ENCODE measurements at regions not wholly inside any gene's neighbourhood (a gene's known extent, or its start where the extent isn't known, plus 50 kb on each side); places are given as distances from the start of the nearest gene placed in this dataset.

DNA sequence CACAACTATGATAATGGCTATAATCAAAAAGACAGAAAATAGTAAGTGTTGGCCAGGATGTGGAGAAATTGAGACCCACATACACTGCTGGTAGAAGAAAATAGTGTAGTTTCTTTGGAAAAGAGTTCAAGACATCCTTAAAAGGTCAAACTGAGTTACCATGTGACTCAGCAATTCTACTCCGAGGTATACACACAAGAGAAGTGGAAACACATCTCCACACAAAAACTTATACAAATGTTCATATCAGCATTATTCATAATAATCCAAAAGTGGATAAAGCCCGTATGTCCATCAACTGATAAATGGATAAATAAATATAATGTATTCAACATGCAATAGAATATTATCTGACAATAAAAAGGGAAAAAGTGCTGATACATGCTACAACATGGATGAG, 532.2 kb downstream of the NR2F1-AS1 start:
- Mint-ChIP-seq H3K27ac (no peak overlapping the region), H3K27me3 (no peaks in the 10 kb centered on the region), H3K4me3 (no peak overlapping the region), H3K9me3 (no peaks in the 10 kb centered on the region), H3K4me1 (no peaks in the 10 kb centered on the region), H3K36me3 (no peaks in the 10 kb centered on the region)
- no peak for ATAC-seq

DNA sequence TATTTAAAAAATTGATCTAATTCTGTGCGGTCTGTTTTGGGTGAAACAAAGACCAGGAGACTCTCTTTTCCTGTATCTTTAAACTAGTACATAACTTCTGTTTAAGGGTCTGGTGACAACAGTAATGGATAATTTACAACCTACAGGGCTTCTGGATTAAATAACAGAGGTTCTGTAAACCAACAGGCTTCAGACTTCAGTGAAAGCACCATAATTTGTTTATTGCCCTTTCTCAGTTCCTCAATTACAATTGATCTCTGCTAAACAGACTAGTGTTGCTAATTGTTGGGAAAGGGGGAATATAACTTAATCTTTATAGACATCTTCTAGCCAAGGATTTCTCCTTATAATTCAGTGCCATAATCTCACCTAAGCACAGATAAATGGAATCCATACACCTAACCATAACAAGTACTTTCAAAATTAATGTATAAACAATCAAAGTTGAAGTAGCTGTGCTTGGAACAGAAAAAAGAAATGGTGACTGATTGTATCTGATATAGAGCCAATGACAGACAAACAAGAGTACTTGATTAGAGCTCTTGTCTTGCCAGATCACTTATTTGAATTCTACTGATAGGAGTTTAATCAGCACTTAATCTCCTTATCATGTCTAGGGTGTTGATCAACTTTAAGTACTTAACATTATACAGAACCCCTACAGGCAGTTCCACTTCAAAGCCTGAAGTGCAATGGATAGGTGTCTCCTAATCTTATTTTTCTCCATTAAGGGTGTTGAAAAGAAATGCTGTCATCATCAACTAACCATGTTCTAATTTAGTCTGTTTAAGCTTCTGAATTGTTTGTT, 536.0 kb downstream of the NR2F1-AS1 start:
- no peak overlapping the region for H3K4me3 Mint-ChIP-seq
- no peaks in the 10 kb centered on the region for H3K9me3 Mint-ChIP-seq
- H3K27me3 Mint-ChIP-seq = no peaks in the 10 kb centered on the region
- H3K27ac Mint-ChIP-seq = no peak overlapping the region
- H3K4me1 Mint-ChIP-seq = no peaks in the 10 kb centered on the region
- no peak for ATAC-seq
- H3K36me3 Mint-ChIP-seq = no peaks in the 10 kb centered on the region

DNA sequence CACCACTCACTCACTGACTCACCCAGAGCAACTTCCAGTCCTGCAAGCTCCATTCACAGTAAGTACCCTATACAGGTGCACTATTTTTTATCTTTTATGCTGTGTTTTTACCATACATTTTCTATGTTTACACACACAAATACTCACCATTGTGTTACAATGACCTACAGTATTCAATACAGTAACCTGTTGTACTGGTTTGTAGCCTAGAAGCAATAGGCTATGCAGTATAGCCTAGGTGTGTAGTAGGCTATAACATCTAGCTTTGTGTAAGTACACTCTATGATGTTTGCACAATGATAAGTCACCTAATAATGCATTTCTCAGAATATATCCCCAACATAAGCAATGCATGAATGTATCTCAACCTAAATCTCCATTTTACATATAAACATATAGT, 541.1 kb downstream of the NR2F1-AS1 start:
- H3K27ac Mint-ChIP-seq = no peak overlapping the region
- no peak overlapping the region for H3K4me3 Mint-ChIP-seq
- no peaks in the 10 kb centered on the region for H3K4me1 Mint-ChIP-seq
- H3K36me3 Mint-ChIP-seq = no peaks in the 10 kb centered on the region
- no peaks in the 10 kb centered on the region for H3K9me3 Mint-ChIP-seq
- H3K27me3 Mint-ChIP-seq = no peaks in the 10 kb centered on the region
- ATAC-seq = no peak

DNA sequence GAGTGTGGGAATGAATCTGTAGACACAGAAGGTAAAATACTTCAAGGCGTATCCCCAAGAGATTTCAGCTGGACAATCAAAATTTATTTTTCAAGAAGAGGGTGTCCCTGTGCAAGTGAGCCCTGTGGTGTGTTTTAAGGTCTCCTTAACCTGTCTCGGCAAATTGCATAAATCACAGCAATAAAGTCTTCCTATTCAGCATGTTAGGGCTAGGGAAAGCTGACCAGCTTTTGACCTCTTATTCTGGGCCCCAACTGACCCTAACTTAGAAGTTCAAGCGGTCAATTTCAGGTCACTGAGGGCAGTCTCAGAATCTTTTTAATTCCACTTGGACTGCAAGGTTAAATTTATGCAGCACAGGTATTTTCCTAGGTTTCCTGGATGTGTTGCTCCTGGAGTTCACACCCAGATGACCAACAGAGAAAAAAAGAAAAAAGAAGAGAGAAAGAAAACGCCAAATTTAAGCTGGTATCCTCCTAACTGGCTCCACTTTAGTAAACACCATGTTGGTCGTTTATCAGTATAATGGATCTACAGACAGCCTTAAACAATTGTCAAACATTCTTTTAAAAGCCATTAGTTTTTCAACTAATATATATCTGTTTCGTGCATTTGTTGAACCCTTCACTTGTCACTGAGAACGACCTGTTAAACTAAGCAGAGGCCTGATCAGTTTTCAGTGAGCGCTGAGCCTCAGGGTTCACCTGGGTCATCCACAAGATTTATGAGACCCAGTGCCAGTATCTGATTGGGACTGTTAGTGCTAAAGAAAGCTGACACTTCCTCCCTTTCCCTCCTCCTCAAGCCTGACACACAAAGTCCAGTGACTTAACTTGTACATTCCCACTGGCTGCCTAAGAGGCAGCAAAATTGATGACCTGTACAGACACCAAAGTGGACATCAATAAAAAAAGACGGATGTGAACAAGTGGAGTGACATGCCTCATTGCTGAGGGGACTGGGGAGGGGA, 546.1 kb downstream of the NR2F1-AS1 start:
- H3K4me1 Mint-ChIP-seq = no peaks in the 10 kb centered on the region
- H3K9me3 Mint-ChIP-seq = no peaks in the 10 kb centered on the region
- no peak overlapping the region for H3K27ac Mint-ChIP-seq
- H3K4me3 Mint-ChIP-seq = no peak overlapping the region
- no peak for ATAC-seq
- H3K36me3 Mint-ChIP-seq = no peaks in the 10 kb centered on the region
- H3K27me3 Mint-ChIP-seq = no peaks in the 10 kb centered on the region

DNA sequence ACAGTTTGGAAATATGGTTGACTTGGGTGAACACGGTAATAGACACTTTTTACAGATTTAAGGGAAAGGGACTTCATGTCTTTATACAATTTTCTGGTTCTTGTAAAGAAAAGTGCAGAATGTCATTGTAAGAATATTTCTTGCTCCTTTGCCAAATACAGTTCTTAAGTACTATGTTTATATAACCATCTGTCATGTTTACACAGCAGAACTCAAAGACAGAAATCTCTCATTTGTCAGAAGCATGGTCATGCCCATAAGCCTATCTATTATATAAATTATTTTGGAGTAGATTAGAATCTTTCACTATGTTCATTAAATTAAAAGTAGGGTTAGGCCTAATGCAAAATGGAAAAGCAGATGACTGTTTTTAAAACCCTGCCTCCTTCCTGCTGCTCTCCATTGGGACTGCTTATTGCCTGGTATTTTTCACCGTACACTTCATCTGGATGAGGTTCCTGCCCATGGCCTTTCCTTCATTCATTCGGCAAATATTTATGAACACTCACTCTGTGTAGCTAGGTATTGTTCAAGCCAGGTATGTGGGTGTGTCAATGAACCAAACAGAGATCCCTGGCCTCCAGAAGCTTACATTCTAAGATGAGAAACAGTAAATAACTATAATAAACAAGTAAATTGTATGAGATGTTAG, 558.1 kb downstream of the NR2F1-AS1 start:
- no peak overlapping the region for H3K27ac Mint-ChIP-seq
- peaks cover 2% of the 10 kb centered on the region for H3K9me3 Mint-ChIP-seq
- no peaks in the 10 kb centered on the region for H3K27me3 Mint-ChIP-seq
- no peaks in the 10 kb centered on the region for H3K36me3 Mint-ChIP-seq
- H3K4me3 Mint-ChIP-seq = no peak overlapping the region
- no peaks in the 10 kb centered on the region for H3K4me1 Mint-ChIP-seq
- no peak for ATAC-seq

DNA sequence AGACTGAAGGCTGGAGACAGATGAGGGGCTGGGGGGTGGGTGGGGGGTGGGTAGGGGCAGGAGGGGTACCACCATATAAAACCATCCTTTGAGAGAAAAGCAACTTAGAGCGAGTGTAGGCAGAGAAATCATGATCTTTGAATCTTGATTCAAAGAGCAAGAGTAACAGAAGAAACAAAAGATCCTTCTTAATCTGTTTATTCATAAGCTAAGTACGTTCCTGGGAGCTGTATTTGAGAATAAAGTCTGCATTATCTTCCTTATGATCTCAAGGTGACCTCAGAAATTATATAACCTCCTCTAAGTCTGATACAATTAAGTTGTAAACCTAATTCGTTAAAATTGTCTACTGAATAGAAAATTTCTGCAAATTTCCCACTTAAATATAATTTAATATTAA, 558.8 kb downstream of the NR2F1-AS1 start:
- ATAC-seq = no peak
- H3K4me3 Mint-ChIP-seq = no peak overlapping the region
- no peak overlapping the region for H3K27ac Mint-ChIP-seq
- H3K27me3 Mint-ChIP-seq = no peaks in the 10 kb centered on the region
- no peaks in the 10 kb centered on the region for H3K4me1 Mint-ChIP-seq
- H3K36me3 Mint-ChIP-seq = no peaks in the 10 kb centered on the region
- peaks cover 2% of the 10 kb centered on the region for H3K9me3 Mint-ChIP-seq

DNA sequence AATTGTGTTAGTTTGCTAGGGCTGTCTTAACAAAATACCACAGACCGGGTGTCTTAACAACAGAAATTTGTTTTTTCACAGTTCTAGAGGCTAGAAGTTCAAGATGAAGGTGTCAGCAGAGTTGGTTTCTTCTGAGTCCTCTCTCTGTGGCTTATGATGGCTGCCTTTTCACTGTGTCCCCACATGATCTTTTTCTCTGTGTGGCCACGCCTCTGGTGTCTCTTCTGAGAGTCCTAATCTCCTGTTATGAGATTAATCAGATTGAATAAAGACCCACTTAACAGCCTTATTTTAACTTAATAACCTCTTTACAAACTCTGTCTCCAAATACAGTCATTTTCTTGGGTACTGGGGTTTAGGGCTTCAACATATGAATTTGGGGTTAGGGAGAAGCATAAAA, 561.1 kb downstream of the NR2F1-AS1 start:
- ATAC-seq = no peak
- Mint-ChIP-seq H3K9me3 (no peaks in the 10 kb centered on the region), H3K36me3 (no peaks in the 10 kb centered on the region), H3K27ac (no peak overlapping the region), H3K27me3 (no peaks in the 10 kb centered on the region), H3K4me1 (no peaks in the 10 kb centered on the region), H3K4me3 (no peak overlapping the region)

DNA sequence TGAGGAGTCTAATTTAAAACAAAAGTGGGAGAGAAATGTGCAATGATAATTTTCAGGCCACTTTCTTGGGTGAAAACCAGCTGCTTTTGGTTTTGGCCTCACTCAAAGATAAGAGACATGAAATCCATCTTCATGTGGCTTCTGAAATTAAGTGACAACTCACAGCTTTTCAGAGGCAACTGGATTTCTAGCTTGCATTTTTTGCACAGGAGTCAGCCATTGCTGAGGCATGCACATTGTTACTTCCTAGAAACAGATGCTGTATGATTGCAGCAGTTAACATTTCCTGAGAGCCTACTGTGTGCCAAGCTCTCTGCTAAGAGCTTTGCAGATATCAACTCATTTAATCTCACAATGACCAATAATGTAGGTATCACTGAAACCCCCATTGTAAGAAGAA, 562.6 kb downstream of the NR2F1-AS1 start:
- Mint-ChIP-seq H3K4me1 (no peaks in the 10 kb centered on the region), H3K9me3 (no peaks in the 10 kb centered on the region), H3K27me3 (no peaks in the 10 kb centered on the region), H3K36me3 (no peaks in the 10 kb centered on the region), H3K27ac (no peak overlapping the region), H3K4me3 (no peak overlapping the region)
- ATAC-seq = no peak

DNA sequence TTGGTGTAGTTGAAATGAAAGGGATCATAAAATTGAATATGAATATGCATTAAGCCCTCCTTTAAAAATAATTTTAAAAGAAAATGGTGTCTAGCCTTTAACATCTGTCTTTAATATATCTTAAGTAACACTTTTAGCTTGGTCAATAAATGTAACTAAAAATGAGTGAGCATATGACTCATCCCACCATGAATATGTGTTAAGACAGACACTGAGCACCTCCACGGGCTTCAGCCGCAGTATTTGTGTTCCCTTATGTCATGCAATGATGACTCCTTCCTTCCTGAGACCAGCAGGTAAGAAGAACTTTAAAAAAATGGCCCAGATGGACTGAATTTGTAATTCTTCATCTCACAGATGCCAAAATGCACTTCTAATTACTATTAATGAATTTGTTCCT, 563.2 kb downstream of the NR2F1-AS1 start:
- Mint-ChIP-seq H3K27ac (no peak overlapping the region), H3K4me3 (no peak overlapping the region), H3K27me3 (no peaks in the 10 kb centered on the region), H3K4me1 (no peaks in the 10 kb centered on the region), H3K36me3 (no peaks in the 10 kb centered on the region), H3K9me3 (no peaks in the 10 kb centered on the region)
- ATAC-seq = no peak

DNA sequence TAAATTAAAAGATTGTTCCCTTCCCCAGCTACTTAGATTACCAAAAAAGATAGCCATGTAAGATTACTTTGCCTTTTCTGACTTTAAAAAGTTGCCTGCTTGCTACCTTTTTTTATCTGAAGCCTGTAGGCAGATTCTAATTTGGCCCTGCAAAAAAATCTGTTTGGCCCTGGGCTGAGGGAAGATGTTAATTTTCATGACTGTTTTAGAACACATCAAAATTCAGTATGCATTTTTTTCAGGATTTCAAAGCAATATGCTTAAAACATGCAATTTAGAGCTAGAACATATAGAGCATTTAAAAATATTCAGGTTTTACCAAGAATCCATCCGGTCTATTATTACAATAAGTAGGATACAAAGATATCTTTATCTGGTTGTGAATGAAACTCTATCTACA, 563.6 kb downstream of the NR2F1-AS1 start:
- Mint-ChIP-seq H3K9me3 (no peaks in the 10 kb centered on the region), H3K4me1 (no peaks in the 10 kb centered on the region), H3K4me3 (no peak overlapping the region), H3K27ac (no peak overlapping the region), H3K36me3 (no peaks in the 10 kb centered on the region), H3K27me3 (no peaks in the 10 kb centered on the region)
- ATAC-seq = no peak

DNA sequence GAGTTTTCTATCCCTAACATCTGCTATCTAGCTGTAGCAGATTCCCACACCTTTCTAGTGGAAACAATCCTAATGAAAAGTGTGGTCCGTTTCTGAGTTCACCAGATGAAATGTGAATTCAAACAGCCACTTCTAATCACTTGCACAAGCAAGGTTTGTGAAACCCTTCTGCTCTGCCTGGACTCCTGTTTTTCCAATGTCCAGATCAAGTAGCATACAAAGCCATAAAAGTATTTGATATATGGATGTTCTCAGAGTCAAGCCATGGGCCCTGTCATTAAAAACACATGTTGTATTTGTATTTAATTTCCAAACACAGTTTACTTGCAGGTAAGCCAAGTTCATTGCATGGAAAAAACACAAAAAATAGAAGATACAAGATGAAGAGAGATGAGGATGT, 570.4 kb downstream of the NR2F1-AS1 start:
- H3K4me1 Mint-ChIP-seq = no peaks in the 10 kb centered on the region
- no peak overlapping the region for H3K4me3 Mint-ChIP-seq
- no peaks in the 10 kb centered on the region for H3K9me3 Mint-ChIP-seq
- H3K27ac Mint-ChIP-seq = no peak overlapping the region
- no peak for ATAC-seq
- no peaks in the 10 kb centered on the region for H3K27me3 Mint-ChIP-seq
- H3K36me3 Mint-ChIP-seq = no peaks in the 10 kb centered on the region

DNA sequence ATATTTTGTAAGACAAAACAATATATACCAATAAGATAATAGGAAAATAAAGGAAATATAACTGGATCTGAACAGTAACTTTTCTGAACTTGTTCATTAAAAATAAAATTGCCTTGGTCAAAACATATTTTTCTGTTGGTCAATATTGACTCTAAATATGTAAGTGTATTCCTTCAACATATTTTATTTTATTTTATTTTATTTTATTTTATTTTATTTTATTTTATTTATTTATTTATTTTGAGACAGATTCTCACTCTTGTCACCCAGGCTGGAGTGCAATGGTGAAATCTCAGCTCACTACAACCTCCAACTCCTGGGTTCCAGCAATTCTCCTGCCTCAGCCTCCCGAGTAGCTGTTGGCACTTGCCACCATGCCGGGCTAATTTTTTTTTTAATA, 571.0 kb downstream of the NR2F1-AS1 start:
- ATAC-seq = no peak
- Mint-ChIP-seq H3K27me3 (no peaks in the 10 kb centered on the region), H3K27ac (no peak overlapping the region), H3K4me1 (no peaks in the 10 kb centered on the region), H3K9me3 (no peaks in the 10 kb centered on the region), H3K36me3 (no peaks in the 10 kb centered on the region), H3K4me3 (no peak overlapping the region)

DNA sequence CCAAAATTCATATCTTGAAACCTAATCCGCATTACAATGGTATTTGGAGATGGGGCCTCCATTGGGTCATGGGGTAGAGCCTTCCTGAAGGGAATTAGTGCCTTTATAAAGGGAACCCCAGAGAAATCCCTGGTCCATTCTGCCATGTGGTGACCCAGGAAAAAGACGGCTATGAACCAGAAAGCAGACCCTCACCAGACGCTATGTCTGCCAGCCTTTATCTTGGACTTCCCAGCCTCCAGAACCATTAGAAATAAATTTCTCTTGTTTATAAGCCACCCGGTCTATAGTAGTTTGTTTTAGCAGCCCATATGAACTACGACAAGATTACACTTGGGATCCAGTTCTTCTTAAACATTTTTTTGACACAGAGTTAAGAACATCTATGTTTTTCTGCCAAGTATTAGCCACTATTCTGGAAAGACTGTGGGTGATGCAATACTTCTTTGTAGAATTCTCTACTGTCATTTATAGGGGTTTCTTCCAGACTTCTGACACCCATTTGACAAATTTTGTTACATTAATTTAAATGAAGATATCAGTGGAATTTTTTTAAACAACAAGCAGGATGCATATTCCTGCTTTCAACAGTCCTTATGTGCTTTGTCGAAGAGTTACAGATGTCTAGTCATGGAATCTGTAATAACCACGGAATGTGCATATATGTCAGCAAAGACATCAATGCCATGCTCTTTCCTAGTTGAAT, 572.4 kb downstream of the NR2F1-AS1 start:
- Mint-ChIP-seq H3K36me3 (no peaks in the 10 kb centered on the region), H3K4me1 (no peaks in the 10 kb centered on the region), H3K4me3 (no peak overlapping the region), H3K27me3 (no peaks in the 10 kb centered on the region), H3K9me3 (no peaks in the 10 kb centered on the region), H3K27ac (no peak overlapping the region)
- no peak for ATAC-seq

DNA sequence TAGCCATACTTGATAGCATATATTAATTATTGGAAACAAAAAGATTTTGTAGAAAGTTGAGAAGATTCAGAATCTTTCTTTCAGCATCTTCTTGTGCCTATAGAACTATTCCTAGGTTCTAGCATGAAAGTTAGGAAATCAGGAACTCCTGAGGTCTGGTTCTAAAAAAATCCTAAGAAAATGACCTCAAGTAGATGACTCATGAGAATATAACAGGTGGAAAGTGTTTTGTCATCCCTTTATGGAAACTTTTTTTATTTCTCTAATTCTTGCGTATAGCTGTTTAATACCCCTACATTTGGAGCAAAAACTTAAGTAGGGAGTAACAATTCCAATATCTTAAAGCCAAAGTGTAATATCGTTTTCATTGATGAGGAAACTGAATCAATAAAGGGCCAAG, 574.1 kb downstream of the NR2F1-AS1 start:
- Mint-ChIP-seq H3K4me3 (no peak overlapping the region), H3K27me3 (no peaks in the 10 kb centered on the region), H3K36me3 (no peaks in the 10 kb centered on the region), H3K27ac (no peak overlapping the region), H3K9me3 (no peaks in the 10 kb centered on the region), H3K4me1 (no peaks in the 10 kb centered on the region)
- no peak for ATAC-seq

DNA sequence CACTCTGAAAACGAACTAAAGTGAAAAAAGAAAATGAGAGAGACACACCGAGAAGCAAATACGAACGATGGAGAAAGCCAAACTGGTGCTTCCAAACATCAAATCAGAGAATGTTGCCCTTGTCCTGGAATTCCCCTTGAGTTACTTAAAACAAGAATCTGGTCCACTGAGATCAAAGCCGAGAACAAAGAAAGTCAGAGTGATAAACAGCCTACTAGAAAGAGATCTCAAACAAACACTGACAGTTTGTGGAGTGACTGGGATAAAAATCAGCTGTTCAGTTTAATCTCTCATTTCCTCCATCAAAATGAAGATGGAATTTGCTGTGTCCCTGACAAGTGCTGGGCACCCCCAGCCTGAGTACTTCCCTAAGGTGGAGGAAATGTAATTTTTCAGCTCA, 582.6 kb downstream of the NR2F1-AS1 start:
- Mint-ChIP-seq H3K4me3 (no peak overlapping the region), H3K4me1 (no peaks in the 10 kb centered on the region), H3K27ac (no peak overlapping the region), H3K27me3 (no peaks in the 10 kb centered on the region), H3K36me3 (no peaks in the 10 kb centered on the region), H3K9me3 (peaks cover 11% of the 10 kb centered on the region)
- no peak for ATAC-seq

Data from stimulated activated memory B cell treated with anti-CD40 and anti-IgM and Interleukin-4, amounts not matched to agents 10 μg/mL and 1 μg/mL and 100 μg/mL, for 72 hours (primary cell).